BJ (cell line): ENCODE measurements at regions not wholly inside any gene's neighbourhood (a gene's known extent, or its start where the extent isn't known, plus 50 kb on each side); places are given as distances from the start of the nearest gene placed in this dataset. TPM values are rescaled to one million over a fixed set of nuclear protein-coding genes. Genes with fewer than 3 reads are reported as not detected.

Experiments
- CTCF ChIA-PET: fragments of 350-600 bp; formaldehyde crosslinking; extraction: SDS; loops from one replicate; lab custom pipeline; 2021; ENCODE audit warnings: antibody characterized with exemption, inconsistent platforms; lab: Yijun Ruan, JAX
- POLR2A ChIA-PET: fragments of 300-600 bp; sonication (Branson Sonifier 250); formaldehyde crosslinking; extraction: SDS; loops from one replicate; lab custom pipeline; 2021; ENCODE audit warnings: antibody characterized with exemption; lab: Charles Lee
- DNase-seq: peaks from one replicate; pipeline ENCODE4 v3.0.0-alpha.2; 2011; ENCODE audit warnings: low read depth
- H3K27me3 ChIP-seq: 2 replicates; pipeline ENCODE4 v1.6.0; 2011; ENCODE audit warnings: low read length; ENCODE audit not compliant: control insufficient read depth, insufficient read depth
- H3K36me3 ChIP-seq: 2 replicates; pipeline ENCODE4 v1.5.1; 2011; ENCODE audit warnings: low read length; ENCODE audit not compliant: control insufficient read depth, insufficient read depth
- H3K4me3 ChIP-seq: 2 replicates; pipeline ENCODE4 v1.5.1; 2011; ENCODE audit warnings: low read depth, mild to moderate bottlenecking, control low read depth, low read length
- CTCF ChIP-seq: IDR thresholded peaks from 2 replicates; pipeline ENCODE4 v1.5.1; 2011; ENCODE audit warnings: low read depth, mild to moderate bottlenecking, control low read depth, inconsistent platforms, low read length, moderate library complexity; ENCODE audit not compliant: insufficient read depth
- small RNA-seq: library from RNA; depleted of rRNA; stranded (forward); fragments of <200 nt; gene quantifications from one replicate; pipeline ENCODE3, GENCODE V24; 2012; ENCODE audit warnings: low replicate concordance, low read depth; ENCODE audit not compliant: insufficient read length

- H3K27me3 ChIP-seq, result no peaks in the 10 kb centered on the region
- H3K4me3 ChIP-seq, result no peak overlapping the region
- TF ChIP-seq CTCF, result no peak
- no peak for DNase-seq
- ChIA-PET POLR2A (no interaction called here), CTCF (no interaction called here)
- H3K36me3 ChIP-seq, result no peaks in the 10 kb centered on the region
Observed at GRCh38 chr17:22600644-22601298, 908.4 kb downstream of the KCNJ18 start.

Small RNA genes lying in the stretch of these regions (small RNA-seq; reads per million reads assigned to genes)
- gene ABBA01006766.1 (not detected), gene NMTRS-TGA3-1 (not detected)
